ENCODE measurements at regions not wholly inside any gene's neighbourhood (a gene's known extent, or its start where the extent isn't known, plus 50 kb on each side); places are given as distances from the start of the nearest gene placed in this dataset.
"Not testable (repeated sequence)": the region's sequence is repeated elsewhere in the genome, so short reads cannot be mapped to it uniquely, and the experiment has no call there.

GRCh38 chr2:37759989-37760388, 88.5 kb upstream of the CDC42EP3 start:
- TF ChIP-seq CTCF (IDR thresholded peaks at IDR 0.05; ENCODE audit: insufficient read depth, low read depth, low read length); EZH2 (IDR thresholded peaks at IDR 0.05; ENCODE audit: insufficient read depth, low read length): not testable (repeated sequence)
